AG10803 (cell line): ENCODE measurements at regions not wholly inside any gene's neighbourhood (a gene's known extent, or its start where the extent isn't known, plus 50 kb on each side); places are given as distances from the start of the nearest gene placed in this dataset.

Experiments
- DNase-seq: peaks from one replicate; pipeline ENCODE4 v3.0.0; 2010; ENCODE audit warnings: low read depth
- H3K4me3 ChIP-seq: 2 replicates; pipeline ENCODE4 v1.5.1; 2011; ENCODE audit warnings: mild to moderate bottlenecking, low read length, control low read depth
- CTCF ChIP-seq: conservative IDR thresholded peaks from 2 replicates; pipeline ENCODE4 v1.5.1; 2011; ENCODE audit warnings: mild to moderate bottlenecking, low read length, control low read depth, inconsistent platforms

DNA sequence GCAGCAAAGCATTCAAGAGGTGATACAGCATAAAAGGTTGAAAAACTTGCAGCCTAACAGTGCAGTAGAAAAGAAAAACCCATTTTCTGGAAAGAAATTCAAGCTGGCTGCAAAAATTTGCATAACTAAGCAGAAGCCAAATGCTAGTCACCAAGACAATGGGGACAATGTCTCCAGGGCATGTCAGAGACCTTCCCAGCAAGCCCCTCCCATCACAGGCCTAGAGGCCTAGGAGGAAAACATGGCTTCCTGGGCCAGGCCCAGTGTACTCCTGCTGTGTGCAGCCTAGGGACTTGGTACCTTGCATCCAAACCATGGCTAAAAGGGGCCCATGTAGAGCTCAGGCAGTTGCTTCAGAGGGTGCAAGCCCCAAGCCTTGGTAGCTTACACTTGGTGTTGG lies 405.1 kb upstream of the CYRIA start:
- DNase-seq: no peak
- TF ChIP-seq CTCF: no peak

DNA sequence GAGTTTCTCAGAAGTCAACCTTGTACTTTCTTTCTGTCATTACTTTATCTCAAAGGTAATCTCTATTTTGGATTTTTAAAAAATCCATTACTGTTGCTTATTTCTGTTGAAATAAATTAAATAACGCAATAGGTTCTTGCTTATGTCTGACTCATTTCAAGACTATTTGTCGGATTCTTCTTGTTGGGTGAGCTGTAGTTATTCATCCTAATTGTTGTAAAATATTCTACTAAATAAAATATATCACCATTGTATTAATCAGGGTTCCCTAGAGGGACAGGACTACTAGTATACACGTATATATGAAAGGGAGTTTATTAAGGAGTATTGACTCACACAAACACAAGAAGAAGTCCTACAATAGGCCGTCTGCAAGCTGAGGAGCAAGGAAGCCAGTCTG lies 403.9 kb upstream of the CYRIA start:
- no peak overlapping the region for H3K4me3 ChIP-seq
- no peak for TF ChIP-seq CTCF
- DNase-seq: no peak

More for the DNA sequence above, 405.1 kb upstream of the CYRIA start:
- H3K4me3 ChIP-seq: no peak overlapping the region

DNA sequence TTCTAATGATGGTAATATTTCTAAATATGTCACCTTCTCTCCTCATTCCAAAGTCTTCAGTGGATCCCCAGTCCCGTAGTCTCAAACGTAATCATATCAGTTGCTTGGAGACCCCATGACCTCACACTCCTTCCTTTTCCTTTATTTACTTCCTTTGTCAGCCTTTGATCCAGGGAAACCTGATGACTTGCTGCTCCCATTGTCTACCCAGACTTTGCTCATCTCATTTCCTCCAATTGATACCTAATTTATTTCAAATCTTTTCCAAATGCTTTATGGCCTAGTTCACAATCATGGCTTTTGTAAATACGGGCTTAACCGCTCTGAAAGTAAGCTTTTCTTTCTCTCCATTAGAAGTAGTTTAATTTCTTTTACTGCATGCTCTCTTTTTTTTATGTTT lies 402.4 kb upstream of the CYRIA start:
- DNase-seq: no peak
- no peak for TF ChIP-seq CTCF
- H3K4me3 ChIP-seq: no peak overlapping the region

- no peak for TF ChIP-seq CTCF
- no peak overlapping the region for H3K4me3 ChIP-seq
- no peak for DNase-seq
Measured at GRCh38 chr2:17065536-17065935, 399.9 kb upstream of the CYRIA start.

DNA sequence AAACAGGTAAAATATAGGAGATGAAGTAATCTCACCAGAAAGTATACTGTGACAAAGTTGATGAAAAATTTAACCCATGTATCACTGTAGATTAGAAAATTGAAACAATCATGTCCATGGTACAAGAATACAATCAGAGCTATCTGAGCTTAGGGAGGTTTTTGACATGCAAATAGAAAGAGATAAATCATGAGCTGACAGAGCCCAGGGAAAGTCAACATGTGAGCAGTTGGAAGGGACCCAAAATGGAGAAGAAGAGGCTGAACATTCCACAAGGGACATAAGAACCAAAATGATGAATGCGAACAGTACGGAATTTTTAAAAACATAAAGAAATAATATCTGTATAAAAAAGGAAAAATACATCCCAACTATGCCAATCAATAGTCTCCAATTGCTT lies 395.4 kb upstream of the CYRIA start:
- no peak for TF ChIP-seq CTCF
- H3K4me3 ChIP-seq: no peak overlapping the region
- no peak for DNase-seq

- H3K4me3 ChIP-seq: no peak overlapping the region
- TF ChIP-seq CTCF: no peak
- no peak for DNase-seq
Measured at GRCh38 chr2:17059458-17059857, 393.8 kb upstream of the CYRIA start.

- DNase-seq: no peak
- no peak overlapping the region for H3K4me3 ChIP-seq
- TF ChIP-seq CTCF: no peak
Measured at GRCh38 chr2:17058772-17059402, 393.3 kb upstream of the CYRIA start.
